ENCODE measurements at regions not wholly inside any gene's neighbourhood (a gene's known extent, or its start where the extent isn't known, plus 50 kb on each side); places are given as distances from the start of the nearest gene placed in this dataset.

GRCh38 chrX:121169099-121170035 is 122.0 kb downstream of the GLUD2 start:
- TF ChIP-seq YY1 (IDR thresholded peaks at IDR 0.05) (no peak), CTCF (IDR thresholded peaks at IDR 0.05; ENCODE audit: low read depth, low read length, missing input control) (no peak), SP1 (IDR thresholded peaks at IDR 0.05) (no peak), REST (IDR thresholded peaks at IDR 0.05) (no peak), HNF4G (IDR thresholded peaks at IDR 0.05) (no peak), RXRA (IDR thresholded peaks at IDR 0.05) (no peak), GABPA (IDR thresholded peaks at IDR 0.05 in 1 of 2, conservative IDR thresholded peaks at IDR 0.05 in 1 of 2) (no peak), NR2F2 (IDR thresholded peaks at IDR 0.05) (no peak)
- TF ChIP-seq, protein P1, sequence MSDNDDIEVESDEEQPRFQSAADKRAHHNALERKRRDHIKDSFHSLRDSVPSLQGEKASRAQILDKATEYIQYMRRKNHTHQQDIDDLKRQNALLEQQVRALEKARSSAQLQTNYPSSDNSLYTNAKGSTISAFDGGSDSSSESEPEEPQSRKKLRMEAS (IDR thresholded peaks at IDR 0.05): no peak
- Histone ChIP-seq H3K9ac (ENCODE audit: low read depth in 1 of 2, low read length in 2 of 2) (no peak overlapping the region), H3K27ac (ENCODE audit: low read depth in 1 of 2, low read length in 2 of 2) (no peak overlapping the region), H3K27me3 (ENCODE audit: control insufficient read depth in 4 of 4, insufficient read depth in 4 of 4, low read length in 3 of 4) (no peaks in the 10 kb centered on the region), H3K36me3 (ENCODE audit: control insufficient read depth in 4 of 4, insufficient read depth in 3 of 4, low read depth in 1 of 4, low read length in 3 of 4) (no peaks in the 10 kb centered on the region), H3K9me3 (ENCODE audit: control insufficient read depth in 4 of 4, low read length in 3 of 4) (no peaks in the 10 kb centered on the region), H3K4me1 (ENCODE audit: control insufficient read depth in 4 of 4, insufficient read depth in 4 of 4, low read length in 3 of 4) (no peaks in the 10 kb centered on the region), H3K4me3 (ENCODE audit: low read depth in 1 of 3, low read length in 3 of 3) (no peak overlapping the region)
- 88% methylated on average over 2 of the region's 2 CpGs for WGBS
- DNase-seq (ENCODE audit: low spot score): no peak

GRCh38 chrX:121172703-121173102 is 125.3 kb downstream of the GLUD2 start:
- no peaks in the 10 kb centered on the region for H3K27me3 ChIP-seq (ENCODE audit: control insufficient read depth in 4 of 4, insufficient read depth in 4 of 4, low read length in 3 of 4)
- no peaks in the 10 kb centered on the region for H3K36me3 ChIP-seq (ENCODE audit: control insufficient read depth in 4 of 4, insufficient read depth in 3 of 4, low read depth in 1 of 4, low read length in 3 of 4)
- H3K4me1 ChIP-seq (ENCODE audit: control insufficient read depth in 4 of 4, insufficient read depth in 4 of 4, low read length in 3 of 4): no peaks in the 10 kb centered on the region
- no peak overlapping the region for H3K27ac ChIP-seq (ENCODE audit: low read depth in 1 of 2, low read length in 2 of 2)
- 87% methylated on average over 2 of the region's 2 CpGs for WGBS
- DNase-seq (ENCODE audit: low spot score): no peak
- H3K4me3 ChIP-seq (ENCODE audit: low read depth in 1 of 3, low read length in 3 of 3): no peak overlapping the region
- H3K9me3 ChIP-seq (ENCODE audit: control insufficient read depth in 4 of 4, low read length in 3 of 4): no peaks in the 10 kb centered on the region
- no peak overlapping the region for H3K9ac ChIP-seq (ENCODE audit: low read depth in 1 of 2, low read length in 2 of 2)
- TF ChIP-seq SP1 (IDR thresholded peaks at IDR 0.05) (no peak), RAD21 (IDR thresholded peaks at IDR 0.05) (no peak), EGR1 (IDR thresholded peaks at IDR 0.05; ENCODE audit: low read depth in 2 of 2) (no peak), NR2F2 (IDR thresholded peaks at IDR 0.05) (no peak), FOXA1 (IDR thresholded peaks at IDR 0.05) (no peak), YY1 (IDR thresholded peaks at IDR 0.05) (no peak), REST (IDR thresholded peaks at IDR 0.05) (no peak), HNF4A (conservative IDR thresholded peaks at IDR 0.05) (no peak), FOXA2 (IDR thresholded peaks at IDR 0.05) (no peak), GABPA (IDR thresholded peaks at IDR 0.05 in 1 of 2, conservative IDR thresholded peaks at IDR 0.05 in 1 of 2) (no peak), RXRA (IDR thresholded peaks at IDR 0.05) (no peak), CTCF (IDR thresholded peaks at IDR 0.05; ENCODE audit: low read depth, low read length, missing input control) (no peak), JUND (IDR thresholded peaks at IDR 0.05) (no peak)
- TF ChIP-seq, protein P1 (IDR thresholded peaks at IDR 0.05): no peak
- TF ChIP-seq, protein P2, sequence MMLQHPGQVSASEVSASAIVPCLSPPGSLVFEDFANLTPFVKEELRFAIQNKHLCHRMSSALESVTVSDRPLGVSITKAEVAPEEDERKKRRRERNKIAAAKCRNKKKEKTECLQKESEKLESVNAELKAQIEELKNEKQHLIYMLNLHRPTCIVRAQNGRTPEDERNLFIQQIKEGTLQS (IDR thresholded peaks at IDR 0.05): no peak
